ENCODE measurements at regions not wholly inside any gene's neighbourhood (a gene's known extent, or its start where the extent isn't known, plus 50 kb on each side); places are given as distances from the start of the nearest gene placed in this dataset.
A peak's percentile ranks its signal among the peaks of the same experiment; 100 is the strongest.

- no peaks in the 10 kb centered on the region for H3K4me1 Mint-ChIP-seq
- no peak overlapping the region for H3K27ac Mint-ChIP-seq
- H3K4me3 Mint-ChIP-seq: no peak overlapping the region
- ATAC-seq (ENCODE audit: low read depth in 2 of 2) (no peak), DNase-seq (no peak)
- H3K4me1 ChIP-seq (ENCODE audit: control insufficient read depth, insufficient read depth, low read length, poor library complexity, severe bottlenecking): no peaks in the 10 kb centered on the region
- H3K9me3 Mint-ChIP-seq: peaks cover 0 to 12% (median 3%) of the 10 kb centered on the region in 7 donors
- H3K27me3 ChIP-seq (ENCODE audit: control insufficient read depth, insufficient read depth, low read length): no peaks in the 10 kb centered on the region
- H3K27ac ChIP-seq (ENCODE audit: insufficient read depth, low read length, poor library complexity, severe bottlenecking): no peak overlapping the region
- no peak overlapping the region for H3K4me3 ChIP-seq (ENCODE audit: low read depth, low read length)
- no peaks in the 10 kb centered on the region for H3K36me3 ChIP-seq (ENCODE audit: control insufficient read depth, insufficient read depth, low read length)
- H3K9me3 ChIP-seq (ENCODE audit: control insufficient read depth in 2 of 2, low read length in 2 of 2): no peaks in the 10 kb centered on the region
- no peaks in the 10 kb centered on the region for H3K36me3 Mint-ChIP-seq
- H3K27me3 Mint-ChIP-seq: no peaks in the 10 kb centered on the region
These were observed 276.6 kb upstream of the MPDZ start for GRCh38 chr9:13555989-13556500.

GRCh38 chr9:13555516-13555915 is 276.0 kb upstream of the MPDZ start:
- H3K9me3 Mint-ChIP-seq: peaks cover 0 to 12% (median 3%) of the 10 kb centered on the region in 7 donors
- no peak overlapping the region for H3K27ac Mint-ChIP-seq
- no peak for ATAC-seq (ENCODE audit: low read depth in 2 of 2)
- no peaks in the 10 kb centered on the region for H3K36me3 Mint-ChIP-seq
- no peaks in the 10 kb centered on the region for H3K4me1 ChIP-seq (ENCODE audit: control insufficient read depth, insufficient read depth, low read length, poor library complexity, severe bottlenecking)
- no peaks in the 10 kb centered on the region for H3K9me3 ChIP-seq (ENCODE audit: control insufficient read depth in 2 of 2, low read length in 2 of 2)
- H3K4me1 Mint-ChIP-seq: no peaks in the 10 kb centered on the region
- H3K36me3 ChIP-seq (ENCODE audit: control insufficient read depth, insufficient read depth, low read length): no peaks in the 10 kb centered on the region
- H3K27me3 Mint-ChIP-seq: no peaks in the 10 kb centered on the region
- no peak overlapping the region for H3K27ac ChIP-seq (ENCODE audit: insufficient read depth, low read length, poor library complexity, severe bottlenecking)
- H3K4me3 ChIP-seq (ENCODE audit: low read depth, low read length): no peak overlapping the region
- no peak for DNase-seq
- no peaks in the 10 kb centered on the region for H3K27me3 ChIP-seq (ENCODE audit: control insufficient read depth, insufficient read depth, low read length)
- no peak overlapping the region for H3K4me3 Mint-ChIP-seq

- Mint-ChIP-seq H3K27ac (no peak overlapping the region), H3K4me1 (no peaks in the 10 kb centered on the region), H3K9me3 (peaks cover 0 to 12% (median 2%) of the 10 kb centered on the region in 7 donors), H3K4me3 (no peak overlapping the region), H3K36me3 (no peaks in the 10 kb centered on the region), H3K27me3 (no peaks in the 10 kb centered on the region)
- no peak overlapping the region for H3K4me3 ChIP-seq (ENCODE audit: low read depth, low read length)
- H3K9me3 ChIP-seq (ENCODE audit: control insufficient read depth in 2 of 2, low read length in 2 of 2): no peaks in the 10 kb centered on the region
- DNase-seq (no peak), ATAC-seq (ENCODE audit: low read depth in 2 of 2) (no peak)
- no peaks in the 10 kb centered on the region for H3K36me3 ChIP-seq (ENCODE audit: control insufficient read depth, insufficient read depth, low read length)
- H3K27ac ChIP-seq (ENCODE audit: insufficient read depth, low read length, poor library complexity, severe bottlenecking): no peak overlapping the region
- H3K27me3 ChIP-seq (ENCODE audit: control insufficient read depth, insufficient read depth, low read length): no peaks in the 10 kb centered on the region
- no peaks in the 10 kb centered on the region for H3K4me1 ChIP-seq (ENCODE audit: control insufficient read depth, insufficient read depth, low read length, poor library complexity, severe bottlenecking)
These were observed 275.1 kb upstream of the MPDZ start for GRCh38 chr9:13554626-13555025.

- no peak overlapping the region for H3K4me3 Mint-ChIP-seq
- H3K27me3 Mint-ChIP-seq: no peaks in the 10 kb centered on the region
- H3K4me1 Mint-ChIP-seq: no peaks in the 10 kb centered on the region
- no peak overlapping the region for H3K27ac ChIP-seq (ENCODE audit: insufficient read depth, low read length, poor library complexity, severe bottlenecking)
- no peaks in the 10 kb centered on the region for H3K27me3 ChIP-seq (ENCODE audit: control insufficient read depth, insufficient read depth, low read length)
- H3K4me1 ChIP-seq (ENCODE audit: control insufficient read depth, insufficient read depth, low read length, poor library complexity, severe bottlenecking): no peaks in the 10 kb centered on the region
- no peak for DNase-seq
- peaks cover 0 to 14% (median 3%) of the 10 kb centered on the region in 7 donors for H3K9me3 Mint-ChIP-seq
- no peaks in the 10 kb centered on the region for H3K36me3 Mint-ChIP-seq
- no peak overlapping the region for H3K4me3 ChIP-seq (ENCODE audit: low read depth, low read length)
- H3K9me3 ChIP-seq (ENCODE audit: control insufficient read depth in 2 of 2, low read length in 2 of 2): no peaks in the 10 kb centered on the region
- no peaks in the 10 kb centered on the region for H3K36me3 ChIP-seq (ENCODE audit: control insufficient read depth, insufficient read depth, low read length)
- no peak for ATAC-seq (ENCODE audit: low read depth in 2 of 2)
- no peak overlapping the region for H3K27ac Mint-ChIP-seq
These were observed 273.2 kb upstream of the MPDZ start for GRCh38 chr9:13552606-13553215.

- Histone ChIP-seq H3K4me3 (ENCODE audit: low read depth, low read length) (no peak overlapping the region), H3K27me3 (ENCODE audit: control insufficient read depth, insufficient read depth, low read length) (no peaks in the 10 kb centered on the region), H3K9me3 (ENCODE audit: control insufficient read depth in 2 of 2, low read length in 2 of 2) (no peaks in the 10 kb centered on the region), H3K4me1 (ENCODE audit: control insufficient read depth, insufficient read depth, low read length, poor library complexity, severe bottlenecking) (no peaks in the 10 kb centered on the region), H3K36me3 (ENCODE audit: control insufficient read depth, insufficient read depth, low read length) (no peaks in the 10 kb centered on the region), H3K27ac (ENCODE audit: insufficient read depth, low read length, poor library complexity, severe bottlenecking) (no peak overlapping the region)
- peaks cover 0 to 18% (median 3%) of the 10 kb centered on the region in 7 donors for H3K9me3 Mint-ChIP-seq
- H3K4me3 Mint-ChIP-seq: peak overlapping the region in 1 of 4 donors; percentile 40
- H3K27ac Mint-ChIP-seq: no peak overlapping the region
- H3K4me1 Mint-ChIP-seq: no peaks in the 10 kb centered on the region
- no peaks in the 10 kb centered on the region for H3K27me3 Mint-ChIP-seq
- no peak for DNase-seq
- no peaks in the 10 kb centered on the region for H3K36me3 Mint-ChIP-seq
- ATAC-seq (ENCODE audit: low read depth in 2 of 2): no peak
These were observed 271.0 kb upstream of the MPDZ start for GRCh38 chr9:13550519-13550918.

- Histone ChIP-seq H3K9me3 (ENCODE audit: control insufficient read depth in 2 of 2, low read length in 2 of 2) (no peaks in the 10 kb centered on the region), H3K27ac (ENCODE audit: insufficient read depth, low read length, poor library complexity, severe bottlenecking) (no peak overlapping the region), H3K36me3 (ENCODE audit: control insufficient read depth, insufficient read depth, low read length) (no peaks in the 10 kb centered on the region), H3K4me3 (ENCODE audit: low read depth, low read length) (no peak overlapping the region), H3K27me3 (ENCODE audit: control insufficient read depth, insufficient read depth, low read length) (no peaks in the 10 kb centered on the region), H3K4me1 (ENCODE audit: control insufficient read depth, insufficient read depth, low read length, poor library complexity, severe bottlenecking) (no peaks in the 10 kb centered on the region)
- H3K36me3 Mint-ChIP-seq: no peaks in the 10 kb centered on the region
- H3K4me1 Mint-ChIP-seq: no peaks in the 10 kb centered on the region
- DNase-seq: no peak
- ATAC-seq (ENCODE audit: low read depth in 2 of 2): no peak
- H3K27me3 Mint-ChIP-seq: no peaks in the 10 kb centered on the region
- H3K9me3 Mint-ChIP-seq: peaks cover 0 to 22% (median 3%) of the 10 kb centered on the region in 7 donors
- no peak overlapping the region for H3K27ac Mint-ChIP-seq
- H3K4me3 Mint-ChIP-seq: no peak overlapping the region
These were observed 269.0 kb upstream of the MPDZ start for GRCh38 chr9:13548535-13548934.

GRCh38 chr9:13535141-13535540 is 255.6 kb upstream of the MPDZ start:
- no peaks in the 10 kb centered on the region for H3K4me1 Mint-ChIP-seq
- no peak for DNase-seq
- no peak overlapping the region for H3K27ac Mint-ChIP-seq

GRCh38 chr9:13534006-13534405 is 254.5 kb upstream of the MPDZ start:
- ATAC-seq (ENCODE audit: low read depth in 2 of 2) (no peak), DNase-seq (no peak)
- Histone ChIP-seq H3K4me1 (ENCODE audit: control insufficient read depth, insufficient read depth, low read length, poor library complexity, severe bottlenecking) (no peaks in the 10 kb centered on the region), H3K27me3 (ENCODE audit: control insufficient read depth, insufficient read depth, low read length) (no peaks in the 10 kb centered on the region), H3K9me3 (ENCODE audit: control insufficient read depth in 2 of 2, low read length in 2 of 2) (peaks cover 0 to 8% of the 10 kb centered on the region in 2 experiments), H3K36me3 (ENCODE audit: control insufficient read depth, insufficient read depth, low read length) (no peaks in the 10 kb centered on the region), H3K4me3 (ENCODE audit: low read depth, low read length) (no peak overlapping the region), H3K27ac (ENCODE audit: insufficient read depth, low read length, poor library complexity, severe bottlenecking) (no peak overlapping the region)
- no peaks in the 10 kb centered on the region for H3K27me3 Mint-ChIP-seq
- peaks cover 0 to 25% (median 5%) of the 10 kb centered on the region in 7 donors for H3K9me3 Mint-ChIP-seq
- H3K4me1 Mint-ChIP-seq: no peaks in the 10 kb centered on the region
- no peaks in the 10 kb centered on the region for H3K36me3 Mint-ChIP-seq
- H3K27ac Mint-ChIP-seq: no peak overlapping the region
- no peak overlapping the region for H3K4me3 Mint-ChIP-seq

More at GRCh38 chr9:13535141-13535540, 255.6 kb upstream of the MPDZ start:
- ATAC-seq (ENCODE audit: low read depth in 2 of 2): no peak
- Mint-ChIP-seq H3K9me3 (peaks cover 0 to 25% (median 5%) of the 10 kb centered on the region in 7 donors), H3K36me3 (no peaks in the 10 kb centered on the region), H3K4me3 (no peak overlapping the region), H3K27me3 (no peaks in the 10 kb centered on the region)
- peaks cover 0 to 8% of the 10 kb centered on the region in 2 experiments for H3K9me3 ChIP-seq (ENCODE audit: control insufficient read depth in 2 of 2, low read length in 2 of 2)
- H3K27ac ChIP-seq (ENCODE audit: insufficient read depth, low read length, poor library complexity, severe bottlenecking): no peak overlapping the region
- H3K4me1 ChIP-seq (ENCODE audit: control insufficient read depth, insufficient read depth, low read length, poor library complexity, severe bottlenecking): no peaks in the 10 kb centered on the region
- no peaks in the 10 kb centered on the region for H3K36me3 ChIP-seq (ENCODE audit: control insufficient read depth, insufficient read depth, low read length)
- no peak overlapping the region for H3K4me3 ChIP-seq (ENCODE audit: low read depth, low read length)
- H3K27me3 ChIP-seq (ENCODE audit: control insufficient read depth, insufficient read depth, low read length): no peaks in the 10 kb centered on the region

All from CD4-positive, CD25-positive, alpha-beta regulatory T cell (primary cell).